OCI-LY3 (cell line): ENCODE measurements at regions not wholly inside any gene's neighbourhood (a gene's known extent, or its start where the extent isn't known, plus 50 kb on each side); places are given as distances from the start of the nearest gene placed in this dataset.

Source experiments
- H2AFZ ChIP-seq: fragments of 200-600, 300-600 bp; shearing (Covaris generic); 2 replicates; pipeline ENCODE4 v1.6.0; 2014; ENCODE audit warnings: antibody characterized with exemption, low read depth, low read length
- H3K27ac ChIP-seq: fragments of 200-600, 300-600 bp; sonication (generic); 2 replicates; pipeline ENCODE4 v1.5.1; 2014; ENCODE audit warnings: mild to moderate bottlenecking, low read length, moderate library complexity, mixed read lengths
- H3K27me3 ChIP-seq: fragments of 200-600, 300-600 bp; sonication (generic); 2 replicates; pipeline ENCODE4 v1.6.1; 2014; ENCODE audit warnings: low read depth, low read length, mixed read lengths
- H3K36me3 ChIP-seq: fragments of 200-600, 300-600 bp; sonication (generic); replicated peaks from 2 replicates; pipeline ENCODE3; 2014; ENCODE audit warnings: low read depth, low read length, mixed read lengths
- H3K4me1 ChIP-seq: fragments of 300-600, 200-600 bp; sonication (generic); 2 replicates; pipeline ENCODE4 v1.6.1; 2014; ENCODE audit warnings: low read length, mixed read lengths
- H3K4me2 ChIP-seq: fragments of 200-600, 300-600 bp; sonication (generic); 2 replicates; pipeline ENCODE4 v1.6.1; 2014; ENCODE audit warnings: low read length, mixed read lengths
- H3K4me3 ChIP-seq: fragments of 300-600, 200-600 bp; sonication (generic); 2 replicates; pipeline ENCODE4 v1.5.1; 2014; ENCODE audit warnings: antibody characterized with exemption, mild to moderate bottlenecking, low read length, moderate library complexity
- H3K79me2 ChIP-seq: fragments of 300-600, 200-600 bp; shearing (Covaris generic); 2 replicates; pipeline ENCODE4 v1.6.1; 2014; ENCODE audit warnings: mild to moderate bottlenecking, low read length, mixed read lengths
- H3K9ac ChIP-seq: fragments of 300-600, 200-600 bp; shearing (Covaris generic); 2 replicates; pipeline ENCODE4 v1.6.0; 2014; ENCODE audit warnings: mild to moderate bottlenecking, low read length, moderate library complexity
- H3K9me3 ChIP-seq: fragments of 200-600, 300-600 bp; shearing (Covaris generic); 2 replicates; pipeline ENCODE4 v1.6.1; 2014; ENCODE audit warnings: low read length, mixed read lengths; ENCODE audit not compliant: insufficient read depth
- H4K20me1 ChIP-seq: fragments of 200-600, 300-600 bp; sonication (generic); 2 replicates; pipeline ENCODE4 v1.6.1; 2016; ENCODE audit warnings: low read length, mixed read lengths; ENCODE audit not compliant: insufficient read depth
- CTCF ChIP-seq: fragments of 200-600, 300-600 bp; sonication (generic); IDR thresholded peaks from 2 replicates; pipeline ENCODE4 v1.5.1; 2014; ENCODE audit warnings: antibody characterized with exemption, low read length, low read depth
- EZH2phosphoT487 ChIP-seq: fragments of 200-600 bp; shearing (Covaris generic); IDR thresholded peaks from 2 replicates; pipeline ENCODE4 v1.6.1; 2018; ENCODE audit warnings: antibody characterized with exemption, mixed run types, low read depth

GRCh38 chr3:145124900-145125678 is 1035.9 kb downstream of the PLOD2 start:
- no peaks in the 10 kb centered on the region for H3K4me1 ChIP-seq
- H4K20me1 ChIP-seq, result no peaks in the 10 kb centered on the region
- H3K79me2 ChIP-seq, result no peaks in the 10 kb centered on the region

GRCh38 chr3:145133281-145133680 is 1027.7 kb downstream of the PLOD2 start:
- no peak overlapping the region for H3K4me3 ChIP-seq
- no peak overlapping the region for H2AFZ ChIP-seq
- no peaks in the 10 kb centered on the region for H3K36me3 ChIP-seq
- H3K4me1 ChIP-seq, result no peaks in the 10 kb centered on the region
- H3K27me3 ChIP-seq, result no peaks in the 10 kb centered on the region
- H3K4me2 ChIP-seq, result no peak overlapping the region
- TF ChIP-seq EZH2phosphoT487 (no peak), CTCF (no peak)
- H3K9me3 ChIP-seq, result no peaks in the 10 kb centered on the region
- H3K79me2 ChIP-seq, result no peaks in the 10 kb centered on the region
- no peak overlapping the region for H3K9ac ChIP-seq
- no peaks in the 10 kb centered on the region for H4K20me1 ChIP-seq
- no peak overlapping the region for H3K27ac ChIP-seq

More at GRCh38 chr3:145124900-145125678, 1035.9 kb downstream of the PLOD2 start:
- no peak overlapping the region for H3K27ac ChIP-seq
- no peak overlapping the region for H3K4me2 ChIP-seq
- H3K36me3 ChIP-seq, result no peaks in the 10 kb centered on the region
- TF ChIP-seq CTCF (no peak), EZH2phosphoT487 (no peak)
- no peak overlapping the region for H3K4me3 ChIP-seq
- no peak overlapping the region for H2AFZ ChIP-seq
- H3K27me3 ChIP-seq, result no peaks in the 10 kb centered on the region
- no peaks in the 10 kb centered on the region for H3K9me3 ChIP-seq
- no peak overlapping the region for H3K9ac ChIP-seq

- Histone ChIP-seq H3K27me3 (no peaks in the 10 kb centered on the region), H3K9ac (no peak overlapping the region), H3K9me3 (no peaks in the 10 kb centered on the region), H3K4me3 (no peak overlapping the region), H4K20me1 (no peaks in the 10 kb centered on the region), H3K79me2 (no peaks in the 10 kb centered on the region), H3K27ac (no peak overlapping the region), H3K36me3 (no peaks in the 10 kb centered on the region), H3K4me1 (no peaks in the 10 kb centered on the region), H3K4me2 (no peak overlapping the region), H2AFZ (no peak overlapping the region)
- no peak for TF ChIP-seq CTCF
- no peak for TF ChIP-seq EZH2phosphoT487
Measured at GRCh38 chr3:145134738-145135137, 1026.2 kb downstream of the PLOD2 start.

GRCh38 chr3:145144361-145144760 is 1016.6 kb downstream of the PLOD2 start:
- no peaks in the 10 kb centered on the region for H3K36me3 ChIP-seq
- H2AFZ ChIP-seq, result no peak overlapping the region
- H3K27me3 ChIP-seq, result no peaks in the 10 kb centered on the region
- H3K27ac ChIP-seq, result no peak overlapping the region
- H4K20me1 ChIP-seq, result no peaks in the 10 kb centered on the region
- H3K9ac ChIP-seq, result no peak overlapping the region
- TF ChIP-seq EZH2phosphoT487 (no peak), CTCF (no peak)
- no peaks in the 10 kb centered on the region for H3K9me3 ChIP-seq
- H3K4me3 ChIP-seq, result no peak overlapping the region
- H3K4me1 ChIP-seq, result no peaks in the 10 kb centered on the region
- no peaks in the 10 kb centered on the region for H3K79me2 ChIP-seq
- no peak overlapping the region for H3K4me2 ChIP-seq
